RPMI7951 (cell line): ENCODE measurements at regions not wholly inside any gene's neighbourhood (a gene's known extent, or its start where the extent isn't known, plus 50 kb on each side); places are given as distances from the start of the nearest gene placed in this dataset.
"Not testable (repeated sequence)": the region's sequence is repeated elsewhere in the genome, so short reads cannot be mapped to it uniquely, and the experiment has no call there.

Source experiments
- DNase-seq: peaks from one replicate; pipeline ENCODE4 v3.0.0-alpha.2; 2012; ENCODE audit warnings: low read depth

DNA sequence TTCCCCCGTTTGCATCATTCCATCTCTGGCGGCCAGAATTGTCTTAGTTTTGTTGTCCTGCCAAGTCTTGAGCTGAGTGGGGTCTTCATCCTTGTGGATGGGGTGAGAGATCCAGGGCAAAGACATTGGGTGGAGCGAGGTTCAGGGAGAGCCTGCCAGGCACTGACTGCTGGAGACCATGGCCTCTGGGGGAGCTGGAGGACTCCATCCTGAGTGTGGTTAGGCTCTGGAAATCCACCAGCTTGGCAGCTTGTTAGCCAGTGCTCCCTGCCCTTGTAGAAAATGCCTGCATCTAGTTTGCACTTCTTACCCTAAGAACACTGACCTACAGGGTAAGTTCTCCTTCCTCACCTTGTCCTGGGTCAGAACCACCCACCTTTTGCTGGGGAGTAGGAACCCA is 97.2 kb upstream of the ZNF536 start:
- no peak for DNase-seq

DNA sequence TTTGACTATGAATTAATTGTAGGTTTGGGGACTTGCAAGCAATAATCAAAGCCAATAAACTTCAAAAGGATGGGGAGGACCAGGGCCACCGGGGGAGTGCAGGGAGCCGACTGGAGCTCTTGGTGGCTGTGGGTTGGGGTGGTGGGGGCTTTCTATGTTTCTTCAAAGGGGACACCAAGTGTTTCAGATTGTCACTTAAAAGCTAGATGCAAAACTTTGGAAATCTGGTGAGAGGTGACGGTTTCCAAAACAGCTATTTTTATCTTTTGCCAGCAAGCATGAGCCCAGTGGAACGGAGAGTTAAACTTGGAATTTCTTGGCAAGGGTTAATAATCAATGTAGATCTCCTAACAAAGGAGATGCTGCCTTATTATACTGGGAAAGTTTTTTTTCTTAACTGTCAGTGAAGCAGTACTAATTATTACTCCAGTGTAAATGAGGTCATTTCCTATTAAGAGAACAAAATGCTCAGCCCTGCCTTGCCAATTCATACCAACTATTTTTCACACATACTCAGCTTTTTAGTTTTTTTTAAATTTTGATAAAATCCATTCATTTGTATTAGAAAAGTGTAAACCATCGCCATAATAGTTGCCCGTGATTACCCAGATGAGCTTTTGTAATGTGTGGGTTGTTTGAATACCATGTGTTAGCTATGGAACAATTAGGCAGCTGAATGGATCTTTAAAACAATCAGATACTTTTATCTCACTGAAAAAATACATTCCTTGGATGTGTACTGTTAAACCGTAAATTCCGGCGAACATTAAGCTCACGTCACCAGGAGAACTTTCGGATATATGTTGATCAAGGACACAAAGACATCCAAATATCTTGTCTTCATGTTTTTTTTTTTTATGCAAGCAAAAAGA is 95.9 kb upstream of the ZNF536 start:
- no peak for DNase-seq

DNA sequence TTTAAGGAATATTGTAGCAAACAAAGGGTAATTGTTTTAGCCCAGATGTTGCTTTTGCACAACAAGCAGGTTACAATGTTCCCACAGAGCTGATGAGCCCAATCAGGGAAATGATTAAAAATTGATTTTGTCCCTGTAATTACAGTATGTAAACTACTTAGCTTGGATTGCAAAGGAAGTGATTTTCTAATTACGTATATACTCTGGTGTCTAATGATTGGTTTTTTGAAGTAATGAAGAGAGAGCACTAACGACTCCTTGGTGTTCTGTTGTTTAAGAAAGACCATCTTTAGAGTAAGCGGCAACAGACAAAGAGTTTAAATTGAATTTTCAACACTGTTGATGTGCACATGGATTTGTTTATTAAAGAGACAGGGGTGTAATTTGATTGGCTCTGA is 95.3 kb upstream of the ZNF536 start:
- DNase-seq: no peak

DNA sequence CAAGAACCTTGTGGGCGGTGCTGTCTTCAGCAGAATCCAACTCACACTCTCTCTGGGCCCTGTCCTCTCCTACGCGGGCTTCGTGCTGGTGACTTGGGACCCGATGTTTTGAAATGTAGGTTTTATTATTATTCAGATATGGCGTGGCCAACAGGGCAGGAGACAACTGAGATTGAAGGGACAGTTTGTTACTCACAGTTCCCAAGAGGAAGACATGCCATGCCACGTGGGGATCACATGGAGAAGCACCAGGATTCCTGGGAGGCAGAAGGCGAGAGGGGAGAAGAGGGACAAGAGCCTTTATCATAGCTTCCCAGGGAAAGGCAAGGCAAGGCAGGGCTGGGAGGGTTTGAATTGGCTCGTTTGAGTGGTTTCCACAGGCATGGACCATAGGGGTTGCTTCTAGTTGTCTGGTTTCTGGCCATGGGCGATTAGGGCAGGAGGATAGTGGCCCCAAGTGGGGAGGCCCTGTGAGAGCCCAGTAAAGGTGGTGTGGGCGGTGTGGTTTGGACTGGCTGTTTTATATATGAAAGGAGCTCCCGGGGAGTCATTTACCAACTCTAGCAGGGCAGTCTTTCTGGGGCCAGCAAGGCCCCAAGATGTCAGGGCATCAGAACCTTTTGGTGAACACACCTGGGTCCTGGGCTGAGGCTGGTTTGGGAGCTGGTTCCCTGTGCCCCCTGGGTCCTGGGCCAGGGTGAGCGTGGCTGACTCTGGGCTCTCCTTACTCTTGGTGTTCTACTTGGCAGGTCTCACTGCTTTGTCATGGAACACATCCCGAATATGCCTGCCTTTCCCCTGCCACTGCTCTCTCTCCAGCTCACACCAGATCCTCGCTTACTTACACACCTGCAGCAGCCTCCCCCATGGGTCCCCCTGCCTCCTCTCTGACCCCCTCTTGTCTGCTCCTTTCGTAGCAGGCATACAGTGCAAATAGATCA is 94.0 kb upstream of the ZNF536 start:
- no peak for DNase-seq

DNA sequence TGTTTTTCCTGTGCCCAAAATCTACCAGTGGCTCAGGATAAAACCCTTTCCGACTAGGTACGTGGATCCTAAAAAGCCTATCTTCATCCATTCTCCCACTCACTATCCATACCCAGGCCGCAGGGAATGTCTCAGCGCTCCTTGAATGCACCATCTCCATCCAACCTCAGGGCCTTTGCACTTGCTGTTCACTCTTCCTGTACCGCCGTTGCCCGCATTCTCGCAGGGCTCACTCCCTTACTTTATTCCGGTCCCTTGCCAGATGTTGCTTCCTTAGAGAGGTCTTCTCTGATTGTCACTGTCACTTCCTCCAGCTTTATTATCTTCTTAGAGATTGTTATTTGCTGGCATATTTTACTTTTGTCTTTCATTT is 93.3 kb upstream of the ZNF536 start:
- no peak for DNase-seq

DNA sequence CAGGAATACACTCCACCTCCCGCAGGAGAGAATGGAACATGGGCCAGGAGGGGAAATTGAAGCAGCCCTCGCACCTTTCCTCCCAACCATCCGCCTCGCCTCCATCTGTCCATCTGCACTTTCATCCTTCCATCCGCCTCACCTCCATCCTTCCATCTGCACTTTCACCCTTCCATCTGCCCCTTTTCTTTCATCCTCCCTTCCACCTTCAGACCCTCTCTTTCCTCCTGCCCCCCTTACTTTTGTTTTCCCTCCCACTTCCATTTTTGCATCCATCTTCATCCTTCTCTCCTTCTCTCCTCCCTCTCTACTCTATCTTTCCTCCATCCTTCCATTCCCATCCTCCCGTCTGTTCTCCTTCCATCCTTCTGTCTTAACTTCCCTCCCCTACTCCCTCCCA is 92.2 kb upstream of the ZNF536 start:
- DNase-seq: no peak

DNA sequence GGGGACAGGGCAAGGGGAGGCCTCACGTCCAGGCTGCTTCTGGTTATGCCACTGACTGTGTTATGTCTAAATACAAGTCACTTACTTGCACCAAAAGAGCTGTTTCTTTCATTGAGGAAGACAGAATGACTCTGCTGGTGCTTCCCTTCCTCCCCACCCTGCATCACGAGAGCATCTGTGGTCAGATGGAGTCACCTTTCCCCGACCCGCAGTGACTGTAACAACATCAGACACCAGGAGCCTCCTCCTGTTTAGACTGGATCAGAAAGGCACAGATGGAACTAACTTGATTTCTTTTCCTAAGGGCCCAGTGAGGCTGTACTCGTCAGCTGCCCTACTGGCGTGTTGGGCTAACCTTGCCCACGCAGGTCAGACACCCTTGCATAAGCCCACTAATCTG is 90.3 kb upstream of the ZNF536 start:
- no peak for DNase-seq

DNA sequence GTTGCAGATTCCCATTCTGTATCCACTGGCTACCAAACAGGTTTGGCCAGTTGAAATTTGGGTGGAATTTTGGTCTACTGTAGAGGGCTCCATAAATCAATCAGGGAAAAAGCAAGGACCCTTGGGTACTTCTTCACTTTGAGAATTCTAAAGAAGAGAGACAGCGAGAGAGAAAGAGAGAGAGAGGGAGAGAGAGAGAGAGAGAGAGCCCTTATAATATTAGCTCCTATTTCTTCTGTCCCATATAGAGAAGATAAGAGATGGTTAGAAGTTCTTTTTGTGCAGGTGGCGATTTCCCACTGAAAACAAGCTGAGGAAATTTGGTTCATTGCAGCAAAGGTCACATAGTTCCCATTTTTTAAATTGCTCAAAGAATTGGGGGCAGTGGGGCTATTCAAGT is 88.6 kb upstream of the ZNF536 start:
- no peak for DNase-seq

DNA sequence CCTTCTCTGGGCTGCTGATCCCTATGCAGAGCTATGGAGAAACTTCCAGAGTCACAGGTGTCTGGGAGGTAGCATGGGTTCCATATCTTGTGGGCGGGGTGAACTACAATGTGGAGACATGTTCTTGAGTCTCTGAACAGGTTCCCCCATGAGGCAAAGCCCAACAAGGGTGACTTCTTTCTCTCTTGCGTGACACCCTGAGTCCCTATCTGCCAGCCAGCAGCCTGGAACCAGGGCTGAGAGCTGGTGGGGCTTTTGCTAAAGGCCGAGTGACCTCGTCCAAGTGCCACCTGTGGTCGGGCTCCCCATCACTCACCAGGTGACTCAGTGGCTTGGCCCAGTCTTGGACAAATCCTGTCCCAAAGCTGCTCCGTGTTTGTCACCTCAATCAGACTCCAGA is 88.0 kb upstream of the ZNF536 start:
- DNase-seq: no peak

DNA sequence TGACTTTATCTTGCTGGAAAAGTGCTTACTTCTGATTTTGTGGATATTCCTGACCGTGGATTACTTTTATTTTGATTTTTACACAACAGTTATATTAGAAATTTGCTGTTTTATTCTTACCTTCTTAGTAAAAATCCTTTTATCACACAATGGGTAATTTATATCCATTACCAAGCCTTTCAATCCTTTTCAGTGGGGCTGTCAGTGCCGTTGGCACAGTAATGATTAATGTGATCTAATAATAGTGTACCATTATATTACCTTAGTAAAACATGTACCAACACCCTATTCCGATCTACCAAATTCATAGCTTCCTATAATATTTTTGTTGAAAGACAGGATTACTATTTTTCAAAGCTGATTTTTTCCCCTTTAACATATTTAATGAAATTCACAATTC is 87.3 kb upstream of the ZNF536 start:
- DNase-seq: no peak

DNA sequence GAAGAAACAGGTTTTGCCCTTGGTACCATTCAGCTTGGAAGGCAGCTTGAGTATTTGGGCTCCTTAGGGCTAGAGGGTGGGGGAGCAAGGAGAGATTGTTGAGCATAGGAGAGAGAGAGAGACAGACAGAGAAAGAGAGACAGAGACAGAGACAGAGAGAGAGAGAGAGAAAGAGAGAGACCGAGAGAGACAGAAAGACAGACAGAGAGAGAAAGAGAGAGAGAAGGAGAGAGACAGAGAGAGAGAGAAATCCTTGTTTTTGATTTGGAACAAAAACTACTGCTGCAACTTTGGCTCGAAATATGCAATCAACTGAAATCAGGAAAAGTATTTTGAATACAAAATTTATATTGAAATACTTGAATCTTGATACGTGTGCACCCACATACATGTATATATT is 85.8 kb upstream of the ZNF536 start:
- DNase-seq: no peak

DNA sequence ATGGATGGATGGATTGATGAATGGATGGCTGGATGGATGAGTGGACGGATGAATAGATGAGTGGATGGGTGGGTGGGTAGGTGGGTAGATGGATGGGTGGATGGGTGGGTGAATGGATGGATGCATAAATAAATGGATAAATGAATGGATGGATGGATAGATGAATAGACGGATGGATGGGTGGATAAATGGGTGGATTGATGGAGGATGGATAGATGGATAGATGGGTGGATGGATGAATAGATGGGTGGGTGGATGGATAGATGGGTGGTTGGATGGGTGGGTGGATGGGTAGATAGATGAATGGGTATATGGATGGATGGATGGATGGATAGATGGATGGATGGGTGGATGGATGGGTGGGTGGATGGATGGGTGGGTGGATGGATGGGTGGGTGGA is 84.9 kb upstream of the ZNF536 start:
- no peak for DNase-seq

DNA sequence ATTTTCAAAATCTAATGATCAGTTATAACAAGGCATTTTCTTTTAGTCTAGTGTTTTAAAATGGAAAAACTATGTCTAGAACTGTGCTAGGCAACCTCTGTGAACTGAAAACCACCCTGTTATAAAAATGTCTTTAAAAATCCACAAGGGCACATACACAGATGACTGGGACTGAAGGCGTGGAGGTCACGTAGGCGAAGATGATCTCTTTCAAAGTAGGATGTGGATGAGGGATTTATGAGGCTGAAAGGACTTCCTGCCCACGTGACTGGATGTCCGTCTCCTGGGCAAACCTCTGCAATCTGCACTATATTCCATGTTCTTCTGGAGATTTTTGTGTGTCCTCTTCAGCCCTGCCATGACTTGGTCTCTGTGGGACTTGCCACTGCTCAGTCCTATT is 84.2 kb upstream of the ZNF536 start:
- DNase-seq: no peak

DNA sequence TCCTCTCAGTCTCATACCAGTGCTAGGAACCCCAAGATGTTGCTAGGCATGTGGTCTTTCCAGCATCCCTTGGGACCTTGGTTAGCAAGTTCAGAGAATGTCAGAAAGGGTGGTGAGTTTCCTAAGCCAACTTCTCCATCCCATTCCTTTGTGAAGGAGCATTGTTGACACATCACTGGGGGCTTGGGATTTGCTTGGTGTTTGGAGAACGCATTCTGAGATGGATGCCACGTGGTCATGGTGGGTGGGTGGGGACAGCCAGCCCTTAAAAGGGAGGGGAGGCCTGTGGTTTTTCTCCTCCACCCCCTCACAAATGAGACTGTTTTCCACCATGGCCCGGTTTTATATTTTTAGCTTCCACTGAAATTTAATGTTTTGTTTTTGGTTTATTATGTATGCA is 83.3 kb upstream of the ZNF536 start:
- no peak for DNase-seq

DNA sequence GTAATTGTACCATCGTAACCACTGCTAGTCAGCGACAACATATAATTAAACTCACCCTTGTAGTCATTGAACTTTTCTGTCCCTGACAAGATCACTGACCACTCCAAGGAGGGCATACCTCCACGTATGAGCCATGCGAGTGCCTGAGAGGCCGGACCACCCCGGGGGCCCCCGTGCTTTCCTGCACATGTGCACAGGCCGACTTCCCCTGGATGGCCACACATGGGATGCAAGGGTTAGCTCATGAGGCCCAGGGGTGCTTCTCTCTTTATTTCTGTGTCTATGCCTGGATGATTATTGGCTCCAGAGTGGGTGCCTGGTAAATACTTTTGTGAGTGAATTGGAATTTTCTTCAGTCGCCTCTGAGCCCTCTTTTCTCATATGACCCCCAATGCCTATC is 82.8 kb upstream of the ZNF536 start:
- no peak for DNase-seq

DNA sequence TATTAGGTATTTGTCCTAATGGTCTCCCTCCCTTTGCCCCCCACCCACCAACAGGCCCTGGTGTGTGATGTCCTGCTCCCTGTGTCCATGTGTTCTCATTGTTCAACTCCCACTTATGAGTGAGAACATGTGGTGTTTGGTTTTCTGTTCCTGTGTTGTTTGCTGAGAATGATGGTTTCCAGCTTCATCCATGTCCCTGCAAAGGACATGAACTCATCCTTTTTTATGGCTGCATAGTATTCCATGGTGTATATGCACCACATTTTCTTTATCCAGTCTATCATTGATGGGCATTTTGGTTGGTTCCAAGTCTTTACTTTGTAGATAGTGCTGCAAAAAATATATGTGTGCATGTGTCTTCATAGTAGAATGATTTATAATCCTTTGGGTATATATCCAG is 81.4 kb upstream of the ZNF536 start:
- not testable (repeated sequence) for DNase-seq

DNA sequence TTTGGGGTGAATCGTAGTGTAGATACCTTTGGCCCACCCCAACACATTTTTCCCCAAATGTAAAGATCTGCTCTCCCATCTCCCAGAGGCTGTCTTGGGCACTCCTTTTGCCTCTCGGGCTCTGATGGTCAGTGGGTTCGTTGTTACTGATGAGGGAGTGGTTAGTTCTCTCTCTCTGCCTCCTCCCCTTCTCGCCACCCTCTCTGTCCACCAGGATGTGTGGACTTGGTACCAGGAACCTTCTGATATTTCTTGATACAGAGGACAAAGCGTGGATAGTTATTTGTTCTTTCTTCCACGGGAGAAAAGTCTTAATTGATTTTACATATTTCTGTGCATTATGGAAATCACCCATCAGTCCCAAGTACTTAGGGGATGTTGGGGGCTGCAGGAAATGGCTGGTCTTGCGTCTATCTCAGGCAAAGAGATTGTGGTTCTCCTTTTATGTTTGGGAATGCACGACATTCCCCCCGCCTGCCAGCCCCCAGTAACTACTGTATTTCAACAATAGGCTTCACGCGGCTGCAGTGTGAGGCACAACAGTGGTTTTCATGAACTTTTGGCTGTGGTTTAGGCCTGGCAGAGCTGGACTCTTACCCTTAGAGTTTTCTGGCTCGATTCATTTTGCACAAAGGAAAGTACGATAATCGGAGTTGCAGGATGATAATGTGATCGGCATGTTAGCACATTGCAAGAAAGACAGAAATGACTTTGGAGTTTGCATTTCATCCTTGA is 79.0 kb upstream of the ZNF536 start:
- no peak for DNase-seq

DNA sequence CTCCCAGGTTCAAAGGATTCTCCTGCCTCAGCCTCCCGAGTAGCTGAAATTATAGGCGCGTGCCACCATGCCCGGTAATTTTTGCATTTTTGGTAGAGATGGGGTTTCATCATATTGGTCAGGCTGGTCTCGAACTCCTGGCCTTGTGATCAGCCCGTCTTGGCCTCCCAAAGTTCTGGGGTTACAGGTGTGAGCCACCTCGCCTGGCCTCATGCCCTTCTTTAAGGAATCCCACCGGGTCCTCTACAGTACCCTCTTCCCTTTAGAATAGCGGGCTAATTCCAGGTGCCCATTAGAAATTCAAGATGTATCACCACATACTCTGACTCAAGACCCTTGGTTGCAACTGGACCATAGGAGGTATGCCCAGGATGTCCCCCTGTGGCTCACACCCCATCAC is 74.2 kb upstream of the ZNF536 start:
- DNase-seq: no peak

DNA sequence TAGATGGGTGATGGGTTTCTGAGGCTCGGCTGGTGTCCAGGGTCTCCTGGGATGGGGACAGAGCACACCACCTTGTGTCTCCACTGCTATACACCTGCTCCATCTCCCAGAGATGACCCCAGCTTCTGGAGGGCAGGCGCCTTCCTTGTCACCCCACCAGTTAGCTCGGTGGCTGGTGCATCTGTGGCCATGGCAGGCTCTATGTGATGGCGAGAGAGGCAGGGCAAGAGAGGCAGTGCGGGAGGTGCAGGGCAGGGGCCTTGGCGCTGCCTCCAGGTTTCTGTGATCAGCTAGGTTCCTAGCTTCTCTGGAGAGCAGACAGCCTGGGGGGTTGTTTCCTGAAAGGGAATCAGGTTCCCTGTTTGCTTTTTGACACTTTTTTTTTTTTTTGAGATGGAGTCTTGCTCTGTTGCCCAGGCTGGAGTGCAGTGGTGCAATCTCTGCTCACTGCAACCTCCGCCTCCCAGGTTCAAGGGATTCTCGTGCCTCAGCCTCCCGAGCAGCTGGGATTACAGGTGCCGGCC is 69.0 kb upstream of the ZNF536 start:
- DNase-seq: no peak

DNA sequence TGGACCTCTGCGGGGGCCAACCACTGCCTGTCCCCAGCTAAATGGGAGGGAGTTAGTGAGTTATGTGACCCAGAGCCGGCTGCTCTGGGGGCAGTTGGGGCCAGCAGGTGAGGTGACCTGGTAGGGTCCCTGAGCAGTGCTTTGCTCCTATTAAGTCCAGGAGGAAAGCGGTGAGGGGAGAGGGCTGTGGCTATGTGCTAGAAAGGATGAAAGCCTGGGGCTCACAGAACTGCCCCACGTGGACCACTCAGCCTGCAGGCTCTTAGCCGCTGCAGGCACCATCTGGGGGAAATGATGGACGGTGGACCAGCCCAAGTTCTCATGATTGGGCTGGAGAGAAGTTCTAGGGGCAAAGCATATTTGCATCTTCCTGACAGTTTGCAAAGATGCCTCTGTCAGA is 67.6 kb upstream of the ZNF536 start:
- no peak for DNase-seq

DNA sequence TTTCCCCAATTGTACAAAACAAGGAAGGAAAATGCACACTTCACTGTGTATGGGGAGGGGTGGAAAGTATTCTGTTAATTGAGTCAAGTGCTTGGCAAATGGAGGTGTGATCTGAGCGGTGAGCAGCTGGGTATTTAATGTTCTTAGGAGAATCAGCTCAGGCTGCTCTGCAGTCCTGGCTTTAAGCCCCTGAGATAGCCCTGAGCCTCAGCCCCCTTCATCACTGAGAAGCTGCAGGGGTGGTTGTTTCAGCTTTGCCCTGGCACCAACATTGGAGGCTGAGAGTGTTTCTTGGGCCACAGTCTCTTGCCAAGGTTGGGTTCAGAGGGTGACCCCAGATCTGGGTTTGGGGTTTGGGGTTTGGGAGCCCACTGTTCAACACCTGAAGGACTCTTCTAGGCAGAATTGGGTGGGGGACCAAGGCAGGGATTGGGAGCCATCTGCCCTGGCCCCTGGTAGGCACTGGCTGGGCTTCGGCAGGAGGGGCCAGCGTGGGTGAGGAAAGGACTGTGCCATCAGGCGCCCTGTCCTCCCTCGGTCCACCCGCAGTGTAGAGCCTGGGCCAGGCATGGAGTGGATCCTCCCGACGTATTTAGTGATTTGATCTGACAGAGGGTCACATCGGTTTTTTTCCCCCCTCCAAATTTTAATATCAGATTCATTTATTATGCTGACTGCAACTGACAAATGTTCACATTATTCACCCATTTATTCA is 66.7 kb upstream of the ZNF536 start:
- DNase-seq: no peak
